K562 (cell line): ENCODE measurements at regions not wholly inside any gene's neighbourhood (a gene's known extent, or its start where the extent isn't known, plus 50 kb on each side); places are given as distances from the start of the nearest gene placed in this dataset.

Source experiments
- CBX2 ChIP-seq: fragments of 200-600 bp; sonication (generic); IDR thresholded peaks from one replicate; pipeline ENCODE4 v1.6.1; 2012; ENCODE audit warnings: mild to moderate bottlenecking, low read length, inconsistent platforms; ENCODE audit not compliant: insufficient read depth, poor library complexity, severe bottlenecking
- CBX5 ChIP-seq: IDR thresholded peaks from 2 replicates; pipeline ENCODE4 v1.6.1; 2014; ENCODE audit warnings: low read depth, borderline replicate concordance
- GTF3C2 ChIP-seq: IDR thresholded peaks from 3 replicates; pipeline ENCODE4 v1.6.1; 2011; ENCODE audit warnings: borderline replicate concordance, mild to moderate bottlenecking, moderate library complexity; ENCODE audit not compliant: insufficient read length; ENCODE audit errors: extremely low read depth
- HMGXB4 ChIP-seq: sonication (generic); formaldehyde crosslinking; IDR thresholded peaks from 2 replicates; pipeline ENCODE4 v1.8.1; 2023; ENCODE audit warnings: mild to moderate bottlenecking, missing genetic modification reagents
- MEIS2 ChIP-seq: fragments of 450-650 bp; IDR thresholded peaks from 2 replicates; pipeline ENCODE4 v1.6.1; 2014; ENCODE audit warnings: mild to moderate bottlenecking; ENCODE audit not compliant: partially characterized antibody
- PHTF2 ChIP-seq: fragments of 250-450 bp; sonication (Bioruptor Pico); IDR thresholded peaks from 2 replicates; pipeline ENCODE4 v1.5.0; 2021; ENCODE audit warnings: mild to moderate bottlenecking
- SAFB2 ChIP-seq: fragments of 200-400 bp; formaldehyde crosslinking; IDR thresholded peaks from 2 replicates; pipeline ENCODE4 v1.6.1; 2018; ENCODE audit warnings: borderline replicate concordance, low read length, low read depth, moderate library complexity; ENCODE audit not compliant: severe bottlenecking
- SRSF7 ChIP-seq: fragments of 200-400 bp; formaldehyde crosslinking; optimal IDR thresholded peaks from 2 replicates; pipeline ENCODE3; 2017; ENCODE audit warnings: mild to moderate bottlenecking, low read depth, low read length
- TRIM24 ChIP-seq, 2 experiments: fragments of 450-650 bp; IDR thresholded peaks; 2 replicates each; pipeline ENCODE4 v1.6.1; 2016
- ZC3H8 ChIP-seq: fragments of 450-650 bp; IDR thresholded peaks from 2 replicates; pipeline ENCODE4 v1.6.1; 2017
- ZFP30 ChIP-seq: fragments of 250-450 bp; sonication (Bioruptor Pico); IDR thresholded peaks from 2 replicates; pipeline ENCODE4 v1.8.0; 2022; ENCODE audit warnings: moderate library complexity, mild to moderate bottlenecking, inconsistent platforms, borderline replicate concordance
- ZNF146 ChIP-seq: IDR thresholded peaks from one replicate; pipeline ENCODE4 v1.6.1; 2018; ENCODE audit warnings: missing compliant biosample characterization; ENCODE audit not compliant: unreplicated experiment
- ZNF431 ChIP-seq: sonication (generic); formaldehyde crosslinking; IDR thresholded peaks from 2 replicates; pipeline ENCODE4 v1.8.0; 2022; ENCODE audit warnings: mild to moderate bottlenecking, missing genetic modification reagents
- ZNF639 ChIP-seq, 2 experiments: fragments of 200-800 bp in 1 of 2; sonication (Bioruptor generic) in 1 of 2; sonication (generic) in 1 of 2; formaldehyde crosslinking in 1 of 2; IDR thresholded peaks in 1 of 2; conservative IDR thresholded peaks in 1 of 2; 2 replicates each; pipeline versions ENCODE4 v1.5.0 to v1.6.1; 2016 to 2020; ENCODE audit warnings: missing compliant biosample characterization in 1 of 2, missing genetic modification characterization in 1 of 2, missing genetic modification reagents in 1 of 2
- ZNF655 ChIP-seq: fragments of 250-450 bp; sonication (Bioruptor Pico); IDR thresholded peaks from 2 replicates; pipeline ENCODE4 v1.5.0; 2021
- ZNF76 ChIP-seq: fragments of 250-450 bp; sonication (Bioruptor Pico); IDR thresholded peaks from 2 replicates; pipeline ENCODE4 v1.4.0; 2020; ENCODE audit warnings: mild to moderate bottlenecking, moderate library complexity, borderline replicate concordance

GRCh38 chr6:26312501-26313397, 52.2 kb upstream of the BTN3A2 start (continued):
- TF ChIP-seq CBX2 (no peak), SAFB2 (no peak), ZFP30 (CRISPR knock-in tag) (no peak), ZNF146 (CRISPR knock-in tag) (no peak), ZNF655 (CRISPR knock-in tag) (0 out of 2 replicates have a peak, but pooled peaks have one; percentile 10), ZC3H8 (no peak), ZNF76 (CRISPR knock-in tag) (no peak), GTF3C2 (peak; percentile 99), ZNF639 (CRISPR knock-in tag; conservative IDR thresholded peaks at IDR 0.05 in 1 of 2, IDR thresholded peaks at IDR 0.05 in 1 of 2) (no peak), HMGXB4 (CRISPR knock-in tag) (peak; percentile 98), ZNF431 (CRISPR knock-in tag) (no peak; the same call in 1 of the 2 replicates), MEIS2 (peak; percentile 61), PHTF2 (no peak), CBX5 (no peak), SRSF7 (no peak), TRIM24 (IDR thresholded peaks at IDR 0.05) (peak in 1 of 2 experiments; percentile 58; a peak in 1 of 4 replicates)
